AML-193 (cell line): ENCODE measurements at regions not wholly inside any gene's neighbourhood (a gene's known extent, or its start where the extent isn't known, plus 50 kb on each side); places are given as distances from the start of the nearest gene placed in this dataset.
"Not testable (repeated sequence)": the region's sequence is repeated elsewhere in the genome, so short reads cannot be mapped to it uniquely, and the experiment has no call there.

Experiments used
- DNase-seq, 2 experiments: peaks; one replicate each; lab custom pipeline; 2025; lab: John Stamatoyannopoulos, UW

DNA sequence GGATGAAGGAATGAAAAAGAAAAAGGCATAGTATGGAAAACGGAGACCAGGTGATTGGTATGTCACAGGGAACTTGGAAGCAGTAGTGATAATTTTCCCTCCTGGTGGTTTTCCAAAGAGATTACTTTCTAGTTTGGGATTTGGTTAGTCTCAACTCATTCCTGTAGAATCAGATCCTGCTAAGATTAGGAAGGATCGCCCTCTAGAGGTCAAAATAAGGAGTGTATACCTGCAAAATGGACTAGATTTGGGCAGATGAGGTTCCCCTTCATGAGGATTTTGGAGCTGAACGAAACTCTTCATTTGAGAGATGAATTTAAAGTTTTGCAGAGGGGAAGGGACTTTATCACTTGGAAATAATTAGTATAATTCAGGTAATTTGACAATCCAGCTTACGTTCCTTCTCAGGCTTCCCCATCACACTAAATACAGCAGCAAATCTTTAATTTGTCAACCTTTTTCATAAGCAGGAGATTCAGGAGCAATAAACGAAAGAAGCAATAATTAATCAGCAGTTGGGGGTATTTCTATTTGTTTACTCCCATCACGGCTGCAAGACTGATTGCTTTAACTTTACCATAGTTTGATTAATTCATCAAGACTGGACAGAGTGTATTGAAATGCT is 65.2 kb downstream of the CCDC195 start:
- peak; percentile 33 to 40 for DNase-seq

DNA sequence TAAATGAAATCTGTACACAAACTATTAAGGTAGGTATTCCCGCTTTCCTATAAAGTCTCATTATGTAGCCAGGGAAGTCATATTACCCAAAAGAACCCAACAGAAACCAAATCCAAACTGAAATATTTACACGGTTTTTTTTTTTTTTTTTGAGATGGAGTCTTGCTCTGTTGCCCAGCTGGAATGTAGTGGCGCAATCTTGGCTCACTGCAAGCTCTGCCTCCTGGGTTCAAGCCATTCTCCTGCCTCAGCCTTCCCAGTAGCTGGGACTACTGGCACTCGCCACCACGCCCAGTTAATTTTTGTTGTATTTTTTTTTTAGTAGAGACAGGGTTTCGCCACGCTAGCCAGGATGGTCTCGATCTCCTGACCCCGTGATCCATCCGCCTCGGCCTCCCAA is 62.5 kb upstream of the CUL3 start:
- DNase-seq = not testable (repeated sequence)

DNA sequence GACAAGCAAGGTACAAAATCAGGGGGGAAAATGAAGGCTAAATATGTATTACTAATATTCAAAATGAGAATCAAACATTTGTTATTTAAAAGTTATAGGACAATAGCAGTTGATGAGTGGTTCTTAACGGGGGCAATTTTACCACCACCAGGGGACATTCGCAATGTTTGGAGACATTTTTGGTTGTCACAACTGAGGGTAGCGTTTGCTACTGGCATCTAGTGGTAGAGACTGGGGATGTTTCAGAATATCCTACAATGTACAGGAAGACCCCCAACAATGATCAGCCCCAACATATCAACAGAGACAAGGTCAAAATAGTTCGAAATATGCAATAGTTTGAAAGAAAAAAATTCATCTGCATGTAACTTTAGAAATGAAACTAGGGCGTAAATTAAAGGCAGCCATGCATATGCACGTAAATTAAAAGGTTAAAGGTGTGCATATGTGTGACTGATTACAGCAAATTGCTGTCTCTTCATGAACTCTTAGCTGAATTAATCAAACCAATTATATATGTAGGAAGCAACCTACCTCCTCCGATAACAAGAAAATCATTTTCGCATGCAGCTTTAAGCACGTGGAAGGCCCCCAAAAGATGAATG is 61.2 kb upstream of the CUL3 start:
- DNase-seq = peak; percentile 31 to 55

DNA sequence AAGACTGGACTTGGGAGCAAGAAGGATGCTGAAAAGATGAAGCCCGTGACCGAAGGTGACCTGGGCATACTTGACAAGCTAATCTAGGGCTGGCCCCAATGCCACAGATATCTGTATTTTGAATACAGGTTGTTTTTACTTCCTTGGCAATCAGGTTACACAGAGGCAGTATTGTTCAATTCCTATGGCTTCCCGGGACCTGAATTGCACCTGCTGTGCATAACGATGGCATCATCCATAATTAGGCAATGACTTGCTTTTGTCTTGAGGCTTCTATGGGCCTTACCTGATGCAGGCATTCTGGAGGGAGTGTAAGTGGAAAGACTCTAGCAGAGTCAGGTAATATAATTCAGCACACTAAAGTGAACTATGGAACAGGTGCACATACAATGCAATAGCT is 60.6 kb upstream of the CUL3 start:
- DNase-seq = no peak

DNA sequence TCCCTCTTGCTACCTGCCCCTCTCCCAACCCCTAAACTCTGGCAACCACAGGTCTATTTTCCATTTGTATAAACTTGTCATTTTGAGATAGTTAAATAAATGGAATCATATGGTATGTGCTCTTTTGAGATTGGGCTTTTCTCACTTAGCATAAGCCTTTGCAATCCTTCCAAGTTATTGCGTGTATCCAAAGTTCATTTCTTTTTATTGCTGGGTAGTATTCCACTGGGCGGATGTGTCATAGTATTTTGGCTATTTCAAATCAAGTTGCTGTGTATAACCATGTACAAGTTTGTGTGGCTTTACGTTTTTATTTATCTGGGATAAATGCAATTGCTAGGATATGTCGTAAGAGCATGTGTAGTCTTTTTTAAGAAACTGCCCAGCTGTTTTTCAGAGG is 55.5 kb upstream of the CUL3 start:
- DNase-seq = no peak

DNA sequence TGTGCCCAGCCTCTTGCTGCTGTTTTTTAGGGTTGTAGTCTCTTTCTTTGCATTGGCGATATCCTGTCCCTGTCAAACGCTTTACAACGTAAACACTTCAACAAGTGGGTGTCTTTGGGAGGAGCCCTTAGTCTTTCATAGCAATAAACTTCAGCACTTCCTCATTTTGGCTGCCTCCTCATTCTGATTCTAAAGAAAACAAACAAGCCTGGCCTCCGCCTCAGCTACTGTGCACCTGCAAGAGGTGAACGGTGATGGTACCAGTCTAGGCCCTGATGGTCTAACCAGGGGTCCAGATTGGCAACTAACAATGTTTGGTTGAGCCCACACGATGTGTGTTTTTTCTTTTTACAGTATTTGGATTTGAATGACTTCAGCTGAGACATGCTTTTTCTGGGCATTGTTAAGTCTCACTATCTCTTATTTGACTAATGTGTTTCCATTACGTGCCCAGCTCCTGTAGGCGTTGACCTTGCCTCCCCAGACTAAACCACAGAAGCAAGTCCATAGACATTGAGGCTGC is 53.2 kb upstream of the CUL3 start:
- DNase-seq = no peak
